Progenitor cell of endocrine pancreas (in vitro differentiated cells): ENCODE measurements at regions not wholly inside any gene's neighbourhood (a gene's known extent, or its start where the extent isn't known, plus 50 kb on each side); places are given as distances from the start of the nearest gene placed in this dataset.

Experiments used
- DNase-seq: peaks from one replicate; pipeline ENCODE4 v3.0.0; 2021; ENCODE audit warnings: low spot score; ENCODE audit not compliant: unreplicated experiment
- H3K27ac Mint-ChIP-seq: 2 replicates; pipeline ENCODE4 v1.8.0; 2021; ENCODE audit warnings: mild to moderate bottlenecking, moderate library complexity, mixed read lengths
- H3K27me3 Mint-ChIP-seq: 2 replicates; pipeline ENCODE4 v1.8.0; 2021; ENCODE audit warnings: mixed read lengths
- H3K36me3 Mint-ChIP-seq: 2 replicates; pipeline ENCODE4 v1.8.0; 2022; ENCODE audit warnings: mixed read lengths; ENCODE audit not compliant: insufficient read depth
- H3K4me1 Mint-ChIP-seq: 2 replicates; pipeline ENCODE4 v1.8.0; 2021; ENCODE audit warnings: low read depth, mixed read lengths
- H3K4me3 Mint-ChIP-seq: 2 replicates; pipeline ENCODE4 v1.8.0; 2021; ENCODE audit warnings: low read depth, mild to moderate bottlenecking, moderate library complexity, mixed read lengths
- H3K9me3 Mint-ChIP-seq: 2 replicates; pipeline ENCODE4 v1.8.0; 2021; ENCODE audit warnings: low read depth, mixed read lengths
- CTCF ChIP-seq: fragments of 200-600 bp; sonication (generic); IDR thresholded peaks from one replicate; pipeline ENCODE4 v1.5.0; 2021; ENCODE audit warnings: antibody characterized with exemption, mild to moderate bottlenecking; ENCODE audit not compliant: unreplicated experiment

- no peaks in the 10 kb centered on the region for H3K4me1 Mint-ChIP-seq
- peaks cover 29% of the 10 kb centered on the region for H3K9me3 Mint-ChIP-seq
- H3K27ac Mint-ChIP-seq, result no peak overlapping the region
- H3K4me3 Mint-ChIP-seq, result no peak overlapping the region
- DNase-seq, result no peak
- no peak for TF ChIP-seq CTCF
- no peaks in the 10 kb centered on the region for H3K27me3 Mint-ChIP-seq
- H3K36me3 Mint-ChIP-seq, result peaks cover 1% of the 10 kb centered on the region
Measured at GRCh38 chr3:135878501-135878900, 87.0 kb upstream of the PPP2R3A start.

- no peak for DNase-seq
- Mint-ChIP-seq H3K4me3 (no peak overlapping the region), H3K4me1 (no peaks in the 10 kb centered on the region), H3K27me3 (peaks cover 7% of the 10 kb centered on the region), H3K9me3 (no peaks in the 10 kb centered on the region), H3K27ac (no peak overlapping the region), H3K36me3 (no peaks in the 10 kb centered on the region)
- TF ChIP-seq CTCF, result no peak
Measured at GRCh38 chr3:135885885-135886284, 79.6 kb upstream of the PPP2R3A start.

- no peak overlapping the region for H3K4me3 Mint-ChIP-seq
- H3K36me3 Mint-ChIP-seq, result no peaks in the 10 kb centered on the region
- H3K4me1 Mint-ChIP-seq, result no peaks in the 10 kb centered on the region
- no peaks in the 10 kb centered on the region for H3K9me3 Mint-ChIP-seq
- H3K27ac Mint-ChIP-seq, result no peak overlapping the region
- no peak for TF ChIP-seq CTCF
- H3K27me3 Mint-ChIP-seq, result peaks cover 7% of the 10 kb centered on the region
- no peak for DNase-seq
Measured at GRCh38 chr3:135887220-135887619, 78.3 kb upstream of the PPP2R3A start.

GRCh38 chr3:135889443-135889842, 76.1 kb upstream of the PPP2R3A start:
- peaks cover 3% of the 10 kb centered on the region for H3K27me3 Mint-ChIP-seq
- H3K36me3 Mint-ChIP-seq, result no peaks in the 10 kb centered on the region
- no peak for TF ChIP-seq CTCF
- DNase-seq, result no peak
- no peak overlapping the region for H3K27ac Mint-ChIP-seq
- no peaks in the 10 kb centered on the region for H3K4me1 Mint-ChIP-seq
- no peaks in the 10 kb centered on the region for H3K9me3 Mint-ChIP-seq
- H3K4me3 Mint-ChIP-seq, result no peak overlapping the region

GRCh38 chr3:135891121-135891520, 74.4 kb upstream of the PPP2R3A start:
- H3K9me3 Mint-ChIP-seq, result no peaks in the 10 kb centered on the region
- TF ChIP-seq CTCF, result no peak
- peaks cover 3% of the 10 kb centered on the region for H3K27me3 Mint-ChIP-seq
- peaks cover 6% of the 10 kb centered on the region for H3K4me1 Mint-ChIP-seq
- no peaks in the 10 kb centered on the region for H3K36me3 Mint-ChIP-seq
- DNase-seq, result no peak
- H3K4me3 Mint-ChIP-seq, result no peak overlapping the region
- no peak overlapping the region for H3K27ac Mint-ChIP-seq
